IMR-90 (cell line): ENCODE measurements at regions not wholly inside any gene's neighbourhood (a gene's known extent, or its start where the extent isn't known, plus 50 kb on each side); places are given as distances from the start of the nearest gene placed in this dataset.
"Not testable (repeated sequence)": the region's sequence is repeated elsewhere in the genome, so short reads cannot be mapped to it uniquely, and the experiment has no call there.

Experiments
- ATAC-seq: fragments of 200-7000 bp; cut with Tn5 transposase; 2 replicates; pipeline ENCODE4 v1.9.1; 2020; ENCODE audit warnings: low read depth, mild to moderate bottlenecking, moderate library complexity
- BruUV-seq: library from RNA; stranded (reverse); fragments of 400-500 nt; replicated peaks from 2 replicates; lab custom pipeline; 2021; lab: Mats Ljungman, UMichigan
- CTCF ChIA-PET: fragments of 300-600 bp; formaldehyde crosslinking; extraction: SDS; loops from one replicate; lab custom pipeline; 2021; ENCODE audit warnings: antibody characterized with exemption; lab: Yijun Ruan, JAX
- POLR2A ChIA-PET: fragments of 300-600 bp; sonication (Branson Sonifier 250); formaldehyde crosslinking; loops from one replicate; lab custom pipeline; 2022; ENCODE audit warnings: antibody characterized with exemption; ENCODE audit not compliant: unreplicated experiment; lab: Charles Lee
- DNase-seq: peaks from one replicate; pipeline ENCODE4 v3.0.0; 2013
- H2AFZ ChIP-seq: replicated peaks from 2 replicates; pipeline ENCODE3; 2013; ENCODE audit warnings: low read length, mild to moderate bottlenecking; ENCODE audit not compliant: poor library complexity
- H2AK5ac ChIP-seq: 2 replicates; pipeline ENCODE4 v1.6.1; 2013; ENCODE audit warnings: low read depth, low read length, inconsistent platforms
- H2AK9ac ChIP-seq: replicated peaks from 2 replicates; pipeline ENCODE3; 2013; ENCODE audit warnings: mild to moderate bottlenecking, low read depth, low read length, moderate library complexity; ENCODE audit not compliant: poor library complexity
- H2BK120ac ChIP-seq: 2 replicates; pipeline ENCODE4 v1.6.1; 2013; ENCODE audit warnings: low read depth, low read length, inconsistent platforms
- H2BK15ac ChIP-seq: 3 replicates; pipeline ENCODE4 v1.6.1; 2013; ENCODE audit warnings: low read depth, low read length, inconsistent platforms
- H2BK20ac ChIP-seq: 2 replicates; pipeline ENCODE4 v1.6.1; 2013; ENCODE audit warnings: low read depth, mild to moderate bottlenecking, inconsistent platforms, low read length, moderate library complexity
- H2BK5ac ChIP-seq: 2 replicates; pipeline ENCODE4 v1.6.1; 2013; ENCODE audit warnings: mild to moderate bottlenecking, low read depth, low read length, inconsistent platforms; ENCODE audit not compliant: poor library complexity, severe bottlenecking
- H3K14ac ChIP-seq: replicated peaks from 2 replicates; pipeline ENCODE4 v1.6.1; 2013; ENCODE audit warnings: low read depth, low read length, inconsistent platforms
- H3K18ac ChIP-seq: 2 replicates; pipeline ENCODE4 v1.6.1; 2013; ENCODE audit warnings: low read depth, low read length, control low read depth
- H3K23ac ChIP-seq: 2 replicates; pipeline ENCODE4 v1.6.1; 2013; ENCODE audit warnings: low read depth, low read length, inconsistent platforms
- H3K27ac ChIP-seq: 2 replicates; pipeline ENCODE4 v1.5.1; 2013; ENCODE audit warnings: mild to moderate bottlenecking, control low read depth, low read length; ENCODE audit not compliant: insufficient read depth
- H3K27me3 ChIP-seq: 2 replicates; pipeline ENCODE4 v1.6.1; 2013; ENCODE audit warnings: low read length; ENCODE audit not compliant: control insufficient read depth, insufficient read depth
- H3K36me3 ChIP-seq: 2 replicates; pipeline ENCODE4 v1.6.1; 2013; ENCODE audit warnings: low read length, mixed read lengths; ENCODE audit not compliant: control insufficient read depth, insufficient read depth
- H3K4ac ChIP-seq: 2 replicates; pipeline ENCODE4 v1.6.1; 2013; ENCODE audit warnings: low read depth, low read length, inconsistent platforms
- H3K4me1 ChIP-seq: 2 replicates; pipeline ENCODE4 v1.6.1; 2013; ENCODE audit warnings: low read length, mixed read lengths; ENCODE audit not compliant: control insufficient read depth, insufficient read depth
- H3K4me2 ChIP-seq: 2 replicates; pipeline ENCODE4 v1.6.1; 2013; ENCODE audit warnings: low read depth, mild to moderate bottlenecking, control low read depth, low read length, moderate library complexity
- H3K4me3 ChIP-seq: 2 replicates; pipeline ENCODE4 v1.5.1; 2013; ENCODE audit warnings: low read depth, mild to moderate bottlenecking, control low read depth, low read length, moderate library complexity; ENCODE audit not compliant: insufficient read depth
- H3K56ac ChIP-seq: 2 replicates; pipeline ENCODE4 v1.6.1; 2013; ENCODE audit warnings: low read length, inconsistent platforms; ENCODE audit not compliant: insufficient read depth; ENCODE audit errors: extremely low read depth
- H3K79me1 ChIP-seq, 2 experiments: 2 replicates each; pipeline ENCODE4 v1.6.1; 2013; ENCODE audit warnings: low read length in 2 of 2, inconsistent platforms in 1 of 2, low read depth in 1 of 2
- H3K9ac ChIP-seq: 2 replicates; pipeline ENCODE4 v1.6.1; 2013; ENCODE audit warnings: low read depth, low read length, control low read depth
- H3K9me1 ChIP-seq: 2 replicates; pipeline ENCODE4 v1.6.1; 2013; ENCODE audit warnings: low read length, inconsistent platforms; ENCODE audit not compliant: insufficient read depth
- H3K9me3 ChIP-seq: 2 replicates; pipeline ENCODE4 v1.6.1; 2013; ENCODE audit warnings: low read length; ENCODE audit not compliant: control insufficient read depth, insufficient read depth
- H4K20me1 ChIP-seq: 2 replicates; pipeline ENCODE4 v1.6.1; 2013; ENCODE audit warnings: low read length, inconsistent platforms; ENCODE audit not compliant: insufficient read depth
- H4K5ac ChIP-seq: 2 replicates; pipeline ENCODE4 v1.6.1; 2013; ENCODE audit warnings: mild to moderate bottlenecking, low read depth, low read length, control low read depth
- H4K8ac ChIP-seq, 2 experiments: 2 replicates each; pipeline ENCODE4 v1.6.1; 2013; ENCODE audit warnings: low read depth in 2 of 2, low read length in 2 of 2, control low read depth in 1 of 2, inconsistent platforms in 1 of 2
- H4K91ac ChIP-seq: 2 replicates; pipeline ENCODE4 v1.6.1; 2013; ENCODE audit warnings: low read depth, low read length, inconsistent platforms; ENCODE audit not compliant: insufficient read depth
- dilution Hi-C: fragments of 300-500 bp; cut with HindIII; formaldehyde crosslinking; loops from one replicate; pipeline ENCODE4 v1.14.3; 2018; ENCODE audit warnings: low sequenced_read_pairs; ENCODE audit not compliant: unreplicated experiment
- in situ Hi-C: fragments of 300-500 bp; cut with MboI; formaldehyde crosslinking; loops from 3 replicates; pipeline ENCODE4 v1.14.3; 2019; ENCODE audit warnings: low sequenced_read_pairs, inconsistent platforms, mixed read lengths
- intact Hi-C: fragments of 100-400 bp; cut with micrococcal nuclease; formaldehyde crosslinking; loops from 2 replicates; pipeline ENCODE4 v1.10.0; 2022

- H3K4me3 ChIP-seq, H3K56ac ChIP-seq, H3K27me3 ChIP-seq, H3K9me1 ChIP-seq, H2BK15ac ChIP-seq, BruUV-seq, intact Hi-C loops, ATAC-seq, H3K27ac ChIP-seq, H4K5ac ChIP-seq, H3K9ac ChIP-seq, H3K9me3 ChIP-seq, H3K14ac ChIP-seq, DNase-seq, H3K4ac ChIP-seq, dilution Hi-C loops, H3K23ac ChIP-seq, H3K4me2 ChIP-seq, H2AK9ac ChIP-seq, H2AK5ac ChIP-seq, H3K4me1 ChIP-seq, H3K18ac ChIP-seq, H3K79me1 ChIP-seq, H2BK20ac ChIP-seq, H4K91ac ChIP-seq, H2BK5ac ChIP-seq, in situ Hi-C loops, CTCF ChIA-PET, H4K20me1 ChIP-seq, POLR2A ChIA-PET, H4K8ac ChIP-seq, H3K36me3 ChIP-seq, H2BK120ac ChIP-seq, H2AFZ ChIP-seq: not testable (repeated sequence)
Measured at GRCh38 chr9:66727540-66727939, 173.0 kb upstream of the ZNF658 start.

- H2BK120ac ChIP-seq, H3K36me3 ChIP-seq, H3K14ac ChIP-seq, H2BK20ac ChIP-seq, DNase-seq, H3K18ac ChIP-seq, ATAC-seq, H3K4ac ChIP-seq, H4K8ac ChIP-seq, dilution Hi-C loops, intact Hi-C loops, H3K27me3 ChIP-seq, H3K23ac ChIP-seq, H4K91ac ChIP-seq, H3K9ac ChIP-seq, H2AK5ac ChIP-seq, H3K4me1 ChIP-seq, BruUV-seq, CTCF ChIA-PET, H2BK15ac ChIP-seq, POLR2A ChIA-PET, H3K56ac ChIP-seq, H3K27ac ChIP-seq, H3K4me2 ChIP-seq, H2BK5ac ChIP-seq, H2AFZ ChIP-seq, H4K20me1 ChIP-seq, in situ Hi-C loops, H3K9me3 ChIP-seq, H3K9me1 ChIP-seq, H3K4me3 ChIP-seq, H4K5ac ChIP-seq, H2AK9ac ChIP-seq, H3K79me1 ChIP-seq: not testable (repeated sequence)
Measured at GRCh38 chr9:66736686-66737085, 163.8 kb upstream of the ZNF658 start.
